Islet precursor cell (in vitro differentiated cells): ENCODE measurements at regions not wholly inside any gene's neighbourhood (a gene's known extent, or its start where the extent isn't known, plus 50 kb on each side); places are given as distances from the start of the nearest gene placed in this dataset.
"Not testable (repeated sequence)": the region's sequence is repeated elsewhere in the genome, so short reads cannot be mapped to it uniquely, and the experiment has no call there.

Experiments
- DNase-seq: peaks from one replicate; pipeline ENCODE4 v3.0.0-alpha.2; 2018

DNA sequence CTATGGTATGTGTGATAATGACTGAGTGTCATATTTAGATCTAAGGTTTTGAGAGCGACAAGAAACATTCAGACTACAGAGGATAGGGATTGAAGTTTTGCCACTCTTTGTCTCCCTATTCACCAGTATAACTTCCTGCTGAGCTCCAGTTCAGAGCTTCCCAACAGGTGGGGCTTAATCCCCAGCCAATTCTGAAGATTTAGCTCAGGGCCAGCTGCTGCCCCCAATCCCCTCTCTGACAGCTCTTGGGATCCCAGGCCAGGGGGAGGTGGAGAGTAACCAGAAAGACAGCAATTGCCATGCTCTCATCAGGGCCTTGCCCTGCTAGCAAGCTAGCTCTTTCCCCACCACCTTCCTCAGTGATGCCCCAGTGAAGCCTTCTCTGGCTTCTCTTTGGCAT lies 57.8 kb downstream of the TRIL start:
- no peak for DNase-seq

DNA sequence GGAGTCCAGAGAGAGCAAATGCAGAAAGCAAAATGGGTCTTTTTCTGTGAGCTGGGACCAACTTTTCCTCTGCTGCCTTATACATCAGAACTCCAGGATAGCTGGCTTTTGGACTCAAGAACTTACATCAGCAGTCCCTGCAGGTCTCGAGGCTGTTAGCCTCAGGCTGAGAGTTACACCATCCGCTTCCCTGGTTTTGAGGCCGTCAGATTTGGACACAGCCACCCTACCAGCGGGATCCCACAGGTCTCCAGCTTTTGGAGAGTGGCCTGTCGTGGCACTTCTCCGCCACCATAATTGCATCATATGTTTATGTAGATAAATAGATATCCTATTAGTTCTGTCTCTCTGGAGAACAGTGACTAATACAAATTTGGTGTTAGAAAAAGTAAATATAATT lies 64.2 kb downstream of the TRIL start:
- no peak for DNase-seq

DNA sequence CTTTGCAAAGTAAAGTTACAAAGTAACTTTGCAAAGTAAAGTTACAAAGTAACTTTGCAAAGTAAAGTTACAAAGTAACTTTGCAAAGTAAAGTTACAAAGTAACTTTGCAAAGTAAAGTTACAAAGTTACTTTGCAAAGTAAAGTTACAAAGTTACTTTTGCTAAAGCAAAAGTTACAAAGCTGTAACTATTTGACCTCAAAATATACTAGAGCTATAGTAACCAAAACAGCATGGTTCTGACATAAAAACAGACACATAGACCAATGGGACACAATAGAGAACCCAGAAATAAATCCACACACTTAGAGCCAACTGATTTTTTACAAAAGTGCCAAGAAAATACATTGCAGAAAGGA lies 66.3 kb downstream of the TRIL start:
- not testable (repeated sequence) for DNase-seq

DNA sequence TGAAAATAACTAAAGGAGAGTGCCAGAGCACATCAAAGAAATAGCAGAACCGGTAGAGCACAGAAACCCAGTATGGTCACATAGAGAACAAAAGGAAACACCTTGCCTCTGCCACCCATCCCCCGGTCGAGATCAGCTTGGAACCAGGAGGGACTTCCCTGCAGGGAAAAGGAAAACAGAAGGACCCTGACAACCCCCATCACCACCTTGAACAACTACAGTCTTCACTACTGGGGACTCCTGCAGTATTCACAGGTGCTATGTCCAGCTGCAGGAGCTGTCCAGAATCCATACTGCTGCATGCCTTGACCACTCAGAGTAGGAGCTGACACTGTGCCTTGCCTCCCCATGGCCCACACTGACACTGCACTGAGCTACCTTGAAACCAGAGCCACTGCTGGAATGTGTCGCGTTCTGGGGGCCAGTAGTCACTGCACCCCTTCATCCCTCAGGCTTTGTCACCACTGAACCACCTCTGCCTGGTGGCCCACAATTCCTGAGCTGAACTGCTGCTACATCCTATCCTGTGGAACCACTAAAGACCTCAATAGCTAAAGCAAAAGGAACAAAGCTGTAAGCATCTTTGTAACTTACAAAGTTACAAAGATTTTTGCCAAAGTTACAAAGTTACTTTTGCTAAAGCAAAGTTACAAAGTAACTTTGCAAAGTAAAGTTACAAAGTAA lies 66.8 kb downstream of the TRIL start:
- DNase-seq, result peak; percentile 59

DNA sequence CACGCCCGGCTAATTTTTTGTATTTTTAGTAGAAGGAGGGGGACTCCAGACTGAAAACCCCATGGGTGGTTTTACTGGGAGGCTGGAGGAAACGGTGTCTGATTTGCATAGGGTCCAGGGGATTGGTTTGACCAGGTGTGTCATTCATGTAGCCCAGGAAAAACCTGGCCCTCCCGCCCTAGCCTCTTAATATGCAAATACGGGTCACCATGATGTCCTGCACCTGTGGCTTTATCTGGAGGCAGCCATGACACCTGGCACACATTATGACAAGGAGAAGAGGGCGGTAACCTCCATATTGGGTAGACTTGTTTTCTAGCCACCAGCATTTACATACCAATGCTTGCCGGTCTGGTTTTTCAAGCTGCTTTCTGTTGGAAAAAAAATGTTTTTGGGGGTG lies 68.0 kb downstream of the TRIL start:
- no peak for DNase-seq

DNA sequence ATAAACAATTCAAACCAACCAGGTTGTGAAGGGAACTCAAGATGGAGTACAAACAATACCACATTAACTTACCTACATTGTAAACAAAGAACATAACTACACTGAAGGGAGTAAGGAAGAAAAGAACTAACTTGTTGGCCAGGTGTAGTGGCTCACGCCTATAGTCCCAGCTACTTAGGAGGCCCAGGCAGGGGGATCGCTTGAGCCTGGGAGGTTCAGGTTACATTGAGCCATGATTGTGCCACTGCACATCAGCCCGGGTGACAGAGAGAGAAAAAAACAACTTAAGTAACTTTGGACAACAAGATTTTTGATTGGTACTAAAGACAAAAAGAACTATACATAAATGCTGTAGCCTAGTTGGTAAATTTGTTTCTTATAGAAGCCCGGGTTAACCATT lies 68.8 kb downstream of the TRIL start:
- no peak for DNase-seq

DNA sequence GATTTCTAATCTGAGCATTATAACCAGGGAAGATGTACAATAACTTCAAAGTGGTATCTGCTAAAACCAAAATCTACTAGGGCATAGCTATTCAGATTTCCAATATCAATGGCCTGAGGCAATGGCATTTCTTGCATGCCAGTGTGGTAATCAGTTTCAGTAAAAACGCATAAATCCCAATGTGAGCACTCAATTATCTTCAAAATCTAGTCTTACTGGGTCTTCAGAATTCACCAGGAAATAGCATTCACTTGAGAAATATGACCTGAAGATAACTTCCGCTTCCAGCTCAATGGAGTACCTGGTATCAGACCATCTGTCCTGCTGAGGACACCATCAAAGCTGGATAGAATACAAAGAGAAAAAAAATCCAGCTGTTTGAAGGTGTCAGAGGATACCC lies 72.4 kb downstream of the TRIL start:
- DNase-seq, result no peak

DNA sequence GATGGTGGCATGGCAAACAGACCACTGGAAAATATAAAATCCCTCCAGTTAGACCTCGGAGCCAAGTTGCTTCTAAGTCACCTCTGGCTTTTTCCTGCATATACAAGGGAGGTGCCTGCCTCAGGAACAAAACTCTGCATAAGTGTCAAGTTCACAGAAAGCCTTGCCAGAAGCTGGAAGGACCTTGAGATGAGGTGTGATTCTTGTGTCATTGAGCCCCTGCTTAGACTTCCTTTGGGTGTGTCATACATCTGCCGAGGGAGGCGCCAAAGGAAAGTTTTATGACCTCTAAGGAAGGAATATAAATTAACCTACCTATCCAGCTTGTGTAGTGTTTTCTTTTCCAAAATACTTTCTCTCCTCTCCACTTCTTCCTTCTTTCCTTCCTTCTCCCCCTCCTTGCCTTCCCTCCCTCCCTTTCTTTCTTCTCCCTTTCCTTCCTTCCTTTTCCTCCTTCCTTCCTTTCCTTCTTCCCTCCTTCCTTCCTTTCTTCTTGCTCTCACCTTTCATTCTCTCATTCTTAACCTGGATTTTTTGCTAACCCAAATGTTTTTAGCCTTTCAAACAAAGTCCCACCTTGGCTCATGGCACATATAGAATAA lies 75.2 kb downstream of the TRIL start:
- DNase-seq, result no peak

DNA sequence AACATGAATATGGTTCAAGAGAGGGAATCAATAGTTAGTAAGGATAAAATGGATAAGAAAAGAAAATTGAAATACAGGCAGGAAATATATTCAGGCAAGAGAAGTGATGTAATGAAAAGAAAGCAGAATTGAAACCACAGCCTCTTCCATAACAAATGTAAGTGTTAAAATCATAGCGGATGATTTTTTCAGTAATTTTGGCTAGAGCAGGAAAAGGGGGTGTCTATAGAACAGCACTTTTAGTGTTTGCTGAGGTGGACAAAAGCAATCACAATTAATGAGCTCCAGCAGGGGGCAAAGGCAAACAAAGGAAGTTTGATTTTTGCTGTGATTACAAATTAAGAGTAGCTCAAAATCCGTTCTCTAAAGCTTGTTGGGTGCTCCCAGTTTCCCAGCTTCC lies 79.0 kb downstream of the TRIL start:
- DNase-seq, result no peak

DNA sequence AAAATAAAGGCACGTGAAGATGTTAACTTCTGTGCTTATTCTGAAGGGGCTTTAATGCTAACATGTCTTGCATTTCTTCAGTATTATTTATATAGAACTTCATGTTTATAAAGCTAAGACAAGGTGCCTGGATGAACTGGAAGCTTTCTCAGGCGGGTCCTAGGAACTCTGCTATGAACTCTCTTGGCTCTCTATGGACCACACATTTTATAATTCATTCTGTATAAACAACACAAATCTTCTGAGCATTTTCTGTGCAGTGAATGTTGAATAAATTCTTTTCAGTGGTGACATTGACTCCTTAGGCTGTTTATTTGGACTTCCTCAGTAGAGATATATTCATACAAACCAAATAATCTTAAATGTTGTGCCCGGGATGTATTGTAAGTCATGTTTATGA lies 79.6 kb downstream of the TRIL start:
- no peak for DNase-seq
